ENCODE measurements at regions not wholly inside any gene's neighbourhood (a gene's known extent, or its start where the extent isn't known, plus 50 kb on each side); places are given as distances from the start of the nearest gene placed in this dataset.

DNA sequence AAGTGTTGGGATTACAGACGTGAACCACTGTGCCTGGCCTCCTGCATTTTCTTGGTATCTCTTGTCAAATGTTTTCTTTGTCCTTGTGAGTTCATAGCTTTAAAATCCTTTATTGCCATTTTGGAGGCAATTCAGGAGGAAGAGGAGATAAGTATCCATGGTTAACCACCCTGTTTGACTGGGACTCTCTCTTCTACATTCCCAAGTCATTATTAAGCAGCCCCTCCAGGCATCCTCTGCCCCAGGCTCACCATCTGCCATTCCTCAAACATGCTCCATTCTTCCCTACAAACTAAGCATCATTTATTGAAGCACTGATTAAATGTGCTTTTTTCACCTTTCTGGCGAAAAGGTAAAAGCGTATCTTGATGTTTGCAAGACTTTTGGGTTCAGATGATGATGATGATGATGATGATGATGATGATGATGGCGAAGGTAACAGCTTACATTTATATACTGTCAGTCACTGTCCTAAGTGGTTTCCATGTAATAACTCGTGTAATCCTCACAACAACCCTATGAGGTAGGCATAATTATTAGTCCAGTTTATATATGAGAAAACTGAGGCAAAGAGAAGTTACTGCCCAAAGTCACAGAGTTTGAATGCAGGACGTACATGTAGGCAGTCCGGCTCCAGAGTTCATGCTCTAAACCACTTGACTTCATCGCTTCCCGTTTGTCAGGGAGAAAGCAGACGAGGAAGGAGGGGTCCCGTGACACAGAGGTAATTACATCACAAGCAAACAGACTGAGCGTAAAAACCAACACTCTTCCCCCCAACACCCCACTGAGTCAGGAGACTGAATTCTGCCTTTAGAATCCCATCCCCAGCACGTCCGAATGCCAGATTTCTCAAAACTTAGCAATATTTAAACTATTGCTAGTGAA is 69.7 kb upstream of the ACKR3 start:
- no peak overlapping the region for H3K27ac ChIP-seq
- TF ChIP-seq, protein P1, sequence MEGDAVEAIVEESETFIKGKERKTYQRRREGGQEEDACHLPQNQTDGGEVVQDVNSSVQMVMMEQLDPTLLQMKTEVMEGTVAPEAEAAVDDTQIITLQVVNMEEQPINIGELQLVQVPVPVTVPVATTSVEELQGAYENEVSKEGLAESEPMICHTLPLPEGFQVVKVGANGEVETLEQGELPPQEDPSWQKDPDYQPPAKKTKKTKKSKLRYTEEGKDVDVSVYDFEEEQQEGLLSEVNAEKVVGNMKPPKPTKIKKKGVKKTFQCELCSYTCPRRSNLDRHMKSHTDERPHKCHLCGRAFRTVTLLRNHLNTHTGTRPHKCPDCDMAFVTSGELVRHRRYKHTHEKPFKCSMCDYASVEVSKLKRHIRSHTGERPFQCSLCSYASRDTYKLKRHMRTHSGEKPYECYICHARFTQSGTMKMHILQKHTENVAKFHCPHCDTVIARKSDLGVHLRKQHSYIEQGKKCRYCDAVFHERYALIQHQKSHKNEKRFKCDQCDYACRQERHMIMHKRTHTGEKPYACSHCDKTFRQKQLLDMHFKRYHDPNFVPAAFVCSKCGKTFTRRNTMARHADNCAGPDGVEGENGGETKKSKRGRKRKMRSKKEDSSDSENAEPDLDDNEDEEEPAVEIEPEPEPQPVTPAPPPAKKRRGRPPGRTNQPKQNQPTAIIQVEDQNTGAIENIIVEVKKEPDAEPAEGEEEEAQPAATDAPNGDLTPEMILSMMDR (IDR thresholded peaks at IDR 0.05): no peak

DNA sequence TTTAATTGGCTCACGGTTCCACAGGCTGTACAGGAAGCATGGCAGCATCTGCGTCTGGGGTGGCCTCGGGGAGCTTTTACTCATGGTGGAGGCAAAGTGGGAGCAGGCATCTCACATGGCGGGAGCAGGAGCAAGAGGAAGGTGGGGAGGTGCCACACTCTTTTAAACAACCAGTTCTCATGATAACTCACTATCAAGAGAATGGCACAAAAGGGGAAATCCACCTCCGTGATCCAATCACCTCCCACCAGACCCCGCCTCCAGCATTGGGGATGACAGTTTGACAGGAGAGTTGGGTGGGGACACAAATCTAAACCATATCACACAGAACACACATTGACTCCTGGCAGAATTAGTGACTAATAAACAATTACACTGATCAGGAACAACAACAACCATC is 68.6 kb upstream of the ACKR3 start:
- no peak overlapping the region for H3K27ac ChIP-seq
- no peak for TF ChIP-seq ZFX (IDR thresholded peaks at IDR 0.05; ENCODE audit: borderline replicate concordance)
- TF ChIP-seq, protein P1 (IDR thresholded peaks at IDR 0.05): no peak

DNA sequence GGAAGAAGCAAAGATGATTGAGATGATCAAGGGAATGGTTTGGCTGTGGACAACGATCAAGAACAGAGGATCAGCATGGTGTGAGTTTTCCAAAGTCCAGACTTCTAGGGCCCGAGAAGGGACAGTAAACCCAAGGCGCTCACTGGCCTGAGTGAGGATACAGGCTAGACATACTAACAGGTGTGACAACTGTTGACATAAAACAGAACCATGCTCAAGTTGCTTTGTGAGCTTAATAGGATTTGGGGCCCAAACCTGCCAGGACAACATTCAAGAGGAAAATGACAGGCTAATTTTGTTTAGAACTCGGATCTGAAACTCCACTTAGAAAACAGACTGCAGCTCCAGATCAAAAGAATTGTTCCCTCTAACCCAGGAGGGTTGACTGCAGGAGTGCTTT is 68.1 kb upstream of the ACKR3 start:
- H3K27ac ChIP-seq: no peak overlapping the region
- TF ChIP-seq, protein P1 (IDR thresholded peaks at IDR 0.05): no peak
- no peak for TF ChIP-seq ZFX (IDR thresholded peaks at IDR 0.05; ENCODE audit: borderline replicate concordance)

DNA sequence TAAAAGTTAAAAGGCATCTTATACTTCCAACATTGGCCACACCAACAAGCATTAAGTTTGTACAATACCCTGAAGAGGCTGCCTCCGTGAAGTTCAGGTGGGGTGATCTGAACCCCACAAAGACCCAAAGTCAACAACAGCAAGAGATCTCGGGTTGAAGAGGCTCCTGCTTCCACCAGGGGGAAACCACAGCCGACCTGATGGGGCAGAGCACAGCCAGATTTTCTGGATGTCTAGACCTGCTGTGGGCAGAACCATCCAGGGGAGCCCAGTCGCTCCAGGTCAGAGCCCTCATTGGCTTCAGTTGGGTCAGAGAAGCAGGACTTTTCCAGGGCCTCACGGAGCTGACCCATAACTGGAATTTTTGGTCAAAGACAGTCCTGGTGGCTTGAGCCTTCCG is 66.5 kb upstream of the ACKR3 start:
- no peak overlapping the region for H3K27ac ChIP-seq
- TF ChIP-seq, protein P1 (IDR thresholded peaks at IDR 0.05): no peak
- no peak for TF ChIP-seq ZFX (IDR thresholded peaks at IDR 0.05; ENCODE audit: borderline replicate concordance)

DNA sequence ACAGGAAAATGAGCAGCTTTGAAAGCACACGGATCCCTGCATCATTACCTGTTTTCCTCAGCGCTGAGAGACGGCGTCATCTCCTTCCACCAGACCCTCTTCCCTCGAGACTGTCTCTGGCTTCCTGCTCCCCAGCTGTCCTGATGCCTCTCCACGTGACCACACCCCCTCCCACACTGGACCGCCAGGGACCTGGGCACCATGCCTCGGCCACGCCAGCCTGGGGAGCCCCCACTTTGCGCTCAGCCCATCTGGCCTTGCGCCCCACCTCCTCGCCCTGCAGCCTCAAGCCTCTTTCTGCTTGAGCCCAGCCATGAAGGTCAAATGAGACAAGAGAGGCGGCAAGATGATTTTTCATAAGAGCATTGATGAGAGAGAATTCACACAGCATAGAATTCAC is 66.0 kb upstream of the ACKR3 start:
- TF ChIP-seq ZFX (IDR thresholded peaks at IDR 0.05; ENCODE audit: borderline replicate concordance): no peak
- TF ChIP-seq, protein P1 (IDR thresholded peaks at IDR 0.05): no peak
- H3K27ac ChIP-seq: no peak overlapping the region

DNA sequence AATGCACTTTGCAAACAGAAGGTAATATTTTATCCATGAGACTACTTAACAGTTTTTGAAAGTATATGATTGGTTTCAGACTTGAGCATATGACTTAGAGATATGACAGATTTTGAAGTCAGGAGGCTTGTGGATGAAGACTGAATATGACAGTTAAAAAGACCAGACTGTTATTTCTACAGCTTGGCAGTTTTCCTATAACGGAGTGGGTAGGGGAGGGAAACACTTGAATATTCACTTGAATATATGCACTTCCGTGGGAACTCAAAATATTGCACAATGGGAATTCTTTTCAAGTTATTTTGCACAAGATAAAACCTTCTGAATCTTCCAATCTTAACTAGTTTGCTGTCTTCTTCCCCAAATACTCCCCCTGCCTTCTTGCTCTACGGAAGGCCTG is 64.6 kb upstream of the ACKR3 start:
- no peak for TF ChIP-seq ZFX (IDR thresholded peaks at IDR 0.05; ENCODE audit: borderline replicate concordance)
- TF ChIP-seq, protein P1 (IDR thresholded peaks at IDR 0.05): no peak

DNA sequence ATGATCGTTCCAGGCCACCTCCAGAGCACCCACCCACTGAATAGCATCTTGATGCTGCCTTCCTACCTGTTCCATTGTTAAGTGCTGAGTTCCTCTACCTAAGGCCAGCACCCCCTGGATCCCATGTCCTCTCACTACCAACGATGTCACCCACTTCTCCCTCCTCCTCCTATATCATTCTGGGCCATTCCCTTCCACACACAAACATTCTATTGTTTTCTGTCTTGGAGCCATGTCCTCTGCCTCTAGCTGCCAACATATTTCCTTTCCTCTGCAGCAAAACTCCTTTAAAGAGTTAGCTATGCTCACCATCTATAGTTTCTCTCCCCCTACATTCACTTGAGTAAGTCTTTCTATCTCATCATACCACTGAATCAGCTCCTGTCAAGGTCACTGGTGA is 64.0 kb upstream of the ACKR3 start:
- TF ChIP-seq, protein P1 (IDR thresholded peaks at IDR 0.05): no peak
- no peak for TF ChIP-seq ZFX (IDR thresholded peaks at IDR 0.05; ENCODE audit: borderline replicate concordance)
- no peak overlapping the region for H3K27ac ChIP-seq

More for the DNA sequence above, 64.6 kb upstream of the ACKR3 start:
- no peak overlapping the region for H3K27ac ChIP-seq
